NT2/D1 (cell line): ENCODE measurements at regions not wholly inside any gene's neighbourhood (a gene's known extent, or its start where the extent isn't known, plus 50 kb on each side); places are given as distances from the start of the nearest gene placed in this dataset.

Experiments used
- SUZ12 ChIP-seq: IDR thresholded peaks from 2 replicates; pipeline ENCODE4 v1.6.1; 2011; ENCODE audit not compliant: insufficient read length, insufficient read depth; ENCODE audit errors: extremely low read depth
- ZNF274 ChIP-seq: IDR thresholded peaks from 2 replicates; pipeline ENCODE4 v1.6.1; 2011; ENCODE audit warnings: mild to moderate bottlenecking, low read depth, low read length

- TF ChIP-seq ZNF274, result no peak
- TF ChIP-seq SUZ12, result no peak
Measured at GRCh38 chr12:61920230-61920629, 340.0 kb upstream of the USP15 start.
